AG09319 (cell line): ENCODE measurements at regions not wholly inside any gene's neighbourhood (a gene's known extent, or its start where the extent isn't known, plus 50 kb on each side); places are given as distances from the start of the nearest gene placed in this dataset.

ENCODE experiments used
- DNase-seq: peaks from one replicate; pipeline ENCODE4 v3.0.0-alpha.2; 2010; ENCODE audit warnings: low read depth; ENCODE audit errors: extremely low read depth
- CTCF ChIP-seq: IDR thresholded peaks from 2 replicates; pipeline ENCODE4 v1.5.1; 2011; ENCODE audit warnings: low read depth, mild to moderate bottlenecking, inconsistent platforms, low read length, moderate library complexity

GRCh38 chr13:72293206-72293605 lies 426.2 kb upstream of the DACH1 start:
- TF ChIP-seq CTCF: no peak
- no peak for DNase-seq

- DNase-seq: no peak
- TF ChIP-seq CTCF: 0 out of 2 replicates have a peak, but pooled peaks have one; percentile 4
Observed at GRCh38 chr13:72290962-72291681, 424.1 kb upstream of the DACH1 start.

GRCh38 chr13:72286421-72286820 lies 419.4 kb upstream of the DACH1 start:
- TF ChIP-seq CTCF: no peak
- DNase-seq: no peak

- DNase-seq: no peak
- no peak for TF ChIP-seq CTCF
Observed at GRCh38 chr13:72284791-72285190, 417.8 kb upstream of the DACH1 start.

GRCh38 chr13:72261732-72262131 lies 394.7 kb upstream of the DACH1 start:
- TF ChIP-seq CTCF: no peak
- no peak for DNase-seq

GRCh38 chr13:72259528-72259927 lies 392.5 kb upstream of the DACH1 start:
- no peak for DNase-seq
- TF ChIP-seq CTCF: no peak

GRCh38 chr13:72258340-72258981 lies 391.5 kb upstream of the DACH1 start:
- no peak for TF ChIP-seq CTCF
- no peak for DNase-seq
